ENCODE measurements at regions not wholly inside any gene's neighbourhood (a gene's known extent, or its start where the extent isn't known, plus 50 kb on each side); places are given as distances from the start of the nearest gene placed in this dataset.
A peak's percentile ranks its signal among the peaks of the same experiment; 100 is the strongest.

DNA sequence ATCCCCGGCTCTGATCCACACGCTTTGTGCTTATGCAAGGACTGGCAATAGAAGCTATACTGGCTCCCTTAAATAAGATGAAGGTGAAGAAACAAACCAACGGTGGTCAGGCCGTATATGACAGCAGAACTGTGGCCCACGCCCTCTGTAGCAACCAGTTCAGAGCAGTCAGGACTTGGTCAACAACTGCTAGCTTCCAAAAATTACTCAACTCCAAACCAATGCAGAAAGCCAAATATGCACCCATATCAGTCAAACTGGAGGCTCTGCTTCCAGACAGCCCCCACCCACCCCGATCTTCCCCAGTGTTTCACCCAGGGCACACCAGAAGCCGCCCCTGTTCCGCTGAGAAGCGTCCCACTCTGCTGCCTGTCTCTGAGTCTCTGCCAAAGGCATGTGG, 222.3 kb upstream of the MGMT start:
- intact Hi-C loops (cut with DNase I; ENCODE audit: low total_unique reads) = no loop called here
- Histone ChIP-seq H3K27me3 (no peaks in the 10 kb centered on the region), H3K4me1 (no peaks in the 10 kb centered on the region), H3K36me3 (no peaks in the 10 kb centered on the region), H3K9me3 (no peaks in the 10 kb centered on the region), H3K4me3 (no peak overlapping the region), H3K27ac (no peak overlapping the region)
- TF ChIP-seq, protein P1, sequence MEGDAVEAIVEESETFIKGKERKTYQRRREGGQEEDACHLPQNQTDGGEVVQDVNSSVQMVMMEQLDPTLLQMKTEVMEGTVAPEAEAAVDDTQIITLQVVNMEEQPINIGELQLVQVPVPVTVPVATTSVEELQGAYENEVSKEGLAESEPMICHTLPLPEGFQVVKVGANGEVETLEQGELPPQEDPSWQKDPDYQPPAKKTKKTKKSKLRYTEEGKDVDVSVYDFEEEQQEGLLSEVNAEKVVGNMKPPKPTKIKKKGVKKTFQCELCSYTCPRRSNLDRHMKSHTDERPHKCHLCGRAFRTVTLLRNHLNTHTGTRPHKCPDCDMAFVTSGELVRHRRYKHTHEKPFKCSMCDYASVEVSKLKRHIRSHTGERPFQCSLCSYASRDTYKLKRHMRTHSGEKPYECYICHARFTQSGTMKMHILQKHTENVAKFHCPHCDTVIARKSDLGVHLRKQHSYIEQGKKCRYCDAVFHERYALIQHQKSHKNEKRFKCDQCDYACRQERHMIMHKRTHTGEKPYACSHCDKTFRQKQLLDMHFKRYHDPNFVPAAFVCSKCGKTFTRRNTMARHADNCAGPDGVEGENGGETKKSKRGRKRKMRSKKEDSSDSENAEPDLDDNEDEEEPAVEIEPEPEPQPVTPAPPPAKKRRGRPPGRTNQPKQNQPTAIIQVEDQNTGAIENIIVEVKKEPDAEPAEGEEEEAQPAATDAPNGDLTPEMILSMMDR (IDR thresholded peaks at IDR 0.05) = no peak
- no peak for TF ChIP-seq POLR2A (IDR thresholded peaks at IDR 0.05)
- DNase-seq = no peak

DNA sequence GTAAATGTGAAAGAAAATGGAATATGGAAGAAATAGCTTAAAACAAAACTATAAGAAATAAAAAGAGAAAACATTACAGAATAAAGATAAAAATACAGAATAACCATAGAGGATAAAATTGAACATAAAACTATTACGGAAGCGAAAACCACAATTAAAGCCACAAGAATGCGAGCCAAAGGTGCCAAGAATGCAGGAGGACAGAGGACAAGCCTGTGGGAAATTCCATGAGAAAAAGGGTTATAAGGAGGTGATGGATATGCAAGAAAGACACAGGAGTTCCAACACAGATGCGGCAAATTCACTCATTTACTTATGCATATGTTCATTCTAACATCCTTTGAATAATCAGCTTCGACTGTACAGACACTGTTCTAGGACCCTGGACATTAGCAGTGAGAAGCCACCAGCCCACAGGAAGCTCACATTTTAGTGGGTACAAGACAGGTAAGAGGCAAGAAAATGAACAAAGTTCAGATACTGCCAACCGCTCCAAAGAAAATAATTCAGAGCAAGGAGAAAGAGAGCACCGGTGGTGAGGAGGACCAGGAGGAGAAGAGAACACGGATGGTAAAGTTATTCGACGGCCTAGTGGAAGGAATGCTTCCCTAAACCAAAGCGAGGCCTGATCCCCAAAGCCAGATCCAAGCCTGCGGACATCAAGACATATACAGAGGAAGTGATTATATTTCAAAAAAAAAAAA, 213.7 kb upstream of the MGMT start:
- H3K4me3 ChIP-seq = no peak overlapping the region
- H3K9me3 ChIP-seq = no peaks in the 10 kb centered on the region
- no peak overlapping the region for H3K27ac ChIP-seq
- H3K36me3 ChIP-seq = no peaks in the 10 kb centered on the region
- intact Hi-C loops (cut with DNase I; ENCODE audit: low total_unique reads) = loop anchor here (10.0 kb wide), 1 partner anchor 389 kb away; no protein-coding TSS in a partner anchor
- no peaks in the 10 kb centered on the region for H3K27me3 ChIP-seq
- TF ChIP-seq, protein P1 (IDR thresholded peaks at IDR 0.05) = no peak
- TF ChIP-seq POLR2A (IDR thresholded peaks at IDR 0.05) = no peak
- H3K4me1 ChIP-seq = no peaks in the 10 kb centered on the region
- DNase-seq = no peak

DNA sequence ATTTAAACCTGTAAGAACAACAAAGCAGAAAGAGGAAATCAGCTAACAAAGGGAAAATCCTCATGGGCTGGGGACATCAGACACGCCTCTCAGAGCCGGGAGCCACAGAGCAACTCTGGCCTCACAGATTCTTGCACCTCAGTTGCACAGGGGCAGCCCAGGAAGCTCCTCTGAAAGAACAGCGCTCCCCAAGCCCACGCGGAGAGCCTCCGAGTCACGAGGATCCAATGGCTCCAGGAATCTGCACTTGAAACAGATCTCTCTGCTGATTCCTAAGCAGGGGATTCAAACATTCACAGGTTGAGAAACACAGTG, 213.2 kb upstream of the MGMT start:
- H3K36me3 ChIP-seq = no peaks in the 10 kb centered on the region
- TF ChIP-seq, protein P1 (IDR thresholded peaks at IDR 0.05) = no peak
- no peak for TF ChIP-seq POLR2A (IDR thresholded peaks at IDR 0.05)
- H3K4me3 ChIP-seq = no peak overlapping the region
- no peaks in the 10 kb centered on the region for H3K9me3 ChIP-seq
- intact Hi-C loops (cut with DNase I; ENCODE audit: low total_unique reads) = loop anchor here (10.0 kb wide), 1 partner anchor 389 kb away; no protein-coding TSS in a partner anchor
- DNase-seq = no peak
- H3K4me1 ChIP-seq = no peaks in the 10 kb centered on the region
- no peak overlapping the region for H3K27ac ChIP-seq
- H3K27me3 ChIP-seq = no peaks in the 10 kb centered on the region

DNA sequence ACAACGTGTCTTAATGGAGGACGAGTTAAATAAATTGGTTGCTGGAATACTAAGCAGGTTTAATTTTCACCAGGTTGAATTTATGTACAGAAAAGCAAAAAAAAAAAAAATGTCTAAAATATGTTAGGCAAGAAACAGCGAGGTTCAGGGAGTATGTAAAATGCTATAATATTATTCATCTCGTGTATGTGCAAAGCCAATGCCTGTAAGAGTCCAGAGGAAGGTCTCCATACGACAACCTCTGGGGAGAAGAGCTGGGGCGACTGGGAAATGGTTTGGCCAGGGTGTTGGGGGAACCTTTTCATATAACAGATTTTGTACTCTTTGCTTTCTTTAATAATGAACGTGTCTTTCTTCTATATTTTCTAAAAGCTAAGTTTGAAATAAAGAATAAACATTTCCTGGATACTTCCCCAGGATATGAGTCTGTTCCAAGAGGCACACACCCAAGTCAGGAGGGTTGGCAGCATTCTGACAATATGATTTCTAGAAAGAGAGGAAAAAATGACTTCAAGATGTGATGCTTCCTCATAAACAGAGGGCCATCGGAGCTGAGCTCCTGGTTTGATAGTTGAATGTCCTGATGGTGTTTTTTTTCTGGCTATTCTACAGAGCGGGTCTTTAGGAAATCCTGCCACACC, 208.6 kb upstream of the MGMT start:
- TF ChIP-seq, protein P1 (IDR thresholded peaks at IDR 0.05) = no peak
- no peak for TF ChIP-seq POLR2A (IDR thresholded peaks at IDR 0.05)
- peak overlapping the region; percentile 30 to 62 for H3K27ac ChIP-seq
- no peaks in the 10 kb centered on the region for H3K36me3 ChIP-seq
- no peak overlapping the region for H3K4me3 ChIP-seq
- no peaks in the 10 kb centered on the region for H3K27me3 ChIP-seq
- DNase-seq = no peak
- intact Hi-C loops (cut with DNase I; ENCODE audit: low total_unique reads) = loop anchor here (10.0 kb wide), 1 partner anchor 394 kb away; no protein-coding TSS in a partner anchor
- no peaks in the 10 kb centered on the region for H3K4me1 ChIP-seq
- no peaks in the 10 kb centered on the region for H3K9me3 ChIP-seq

DNA sequence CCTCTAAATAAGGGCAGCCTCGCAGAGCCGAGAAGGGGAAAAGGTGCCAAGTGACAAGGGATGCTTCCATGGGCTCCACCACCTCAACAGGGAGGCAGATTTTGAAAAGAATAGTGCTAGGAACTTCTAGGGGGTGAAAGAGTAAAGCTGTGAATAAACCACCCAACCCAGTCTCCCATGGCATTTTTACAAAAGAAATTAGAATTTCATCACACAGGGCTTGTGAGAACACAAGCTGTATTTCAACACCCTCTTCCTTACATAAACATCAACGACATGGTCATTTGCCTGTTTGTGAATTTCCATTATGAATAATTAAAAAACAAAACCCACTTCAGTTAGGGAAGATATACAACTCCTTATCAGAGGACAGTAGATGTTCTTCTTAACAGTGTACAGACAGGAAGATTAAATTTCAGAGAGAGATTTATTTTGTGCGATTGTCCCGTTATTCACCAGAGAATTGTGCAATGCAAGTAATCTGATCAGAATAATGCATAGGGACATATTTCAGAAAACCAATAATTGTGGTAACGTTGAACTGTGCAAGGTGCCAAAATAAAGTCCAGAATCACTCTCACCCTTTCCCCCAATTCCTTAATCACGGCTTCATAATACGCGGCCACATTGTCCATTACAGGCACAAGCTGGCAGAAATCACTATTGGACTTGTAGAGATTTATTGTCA, 207.8 kb upstream of the MGMT start:
- TF ChIP-seq, protein P1 (IDR thresholded peaks at IDR 0.05) = no peak
- no peak for TF ChIP-seq POLR2A (IDR thresholded peaks at IDR 0.05)
- intact Hi-C loops (cut with DNase I; ENCODE audit: low total_unique reads) = loop anchor here (10.0 kb wide), 1 partner anchor 394 kb away; no protein-coding TSS in a partner anchor
- no peaks in the 10 kb centered on the region for H3K9me3 ChIP-seq
- H3K27ac ChIP-seq = peak overlapping the region; percentile 30 to 62
- no peaks in the 10 kb centered on the region for H3K27me3 ChIP-seq
- no peaks in the 10 kb centered on the region for H3K36me3 ChIP-seq
- no peak overlapping the region for H3K4me3 ChIP-seq
- DNase-seq = no peak
- H3K4me1 ChIP-seq = no peaks in the 10 kb centered on the region

Data from uterus (tissue), 3 donors.